Stimulated activated CD4-positive, alpha-beta T cell treated with anti-CD3 and anti-CD28 coated beads, Interleukin-2, amount 100 ng/mL, for 4 hours (primary cell): ENCODE measurements at regions not wholly inside any gene's neighbourhood (a gene's known extent, or its start where the extent isn't known, plus 50 kb on each side); places are given as distances from the start of the nearest gene placed in this dataset.
"Not testable (repeated sequence)": the region's sequence is repeated elsewhere in the genome, so short reads cannot be mapped to it uniquely, and the experiment has no call there.

ENCODE experiments used
- DNase-seq: peaks from one replicate; pipeline ENCODE4 v3.0.0-alpha.2; 2020; ENCODE audit warnings: low read depth

- DNase-seq = no peak
Measured at GRCh38 chr12:7591531-7591930, 74.2 kb downstream of the APOBEC1 start.

- DNase-seq = not testable (repeated sequence)
Measured at GRCh38 chr12:7590085-7590484, 75.6 kb downstream of the APOBEC1 start.

- peak; percentile 4 for DNase-seq
Measured at GRCh38 chr12:7588742-7589329, 76.9 kb downstream of the APOBEC1 start.

- DNase-seq = not testable (repeated sequence)
Measured at GRCh38 chr12:7584137-7584536, 80.6 kb upstream of the CD163 start.

GRCh38 chr12:7583471-7583870, 79.9 kb upstream of the CD163 start:
- DNase-seq = no peak

GRCh38 chr12:7582796-7583195, 79.2 kb upstream of the CD163 start:
- no peak for DNase-seq

GRCh38 chr12:7581625-7582024, 78.0 kb upstream of the CD163 start:
- no peak for DNase-seq

GRCh38 chr12:7581046-7581445, 77.5 kb upstream of the CD163 start:
- DNase-seq = no peak

GRCh38 chr12:7571257-7571656, 67.7 kb upstream of the CD163 start:
- no peak for DNase-seq

GRCh38 chr12:7557227-7557626, 53.6 kb upstream of the CD163 start:
- DNase-seq = no peak

- no peak for DNase-seq
Measured at GRCh38 chr12:7555752-7556151, 52.2 kb upstream of the CD163 start.

- not testable (repeated sequence) for DNase-seq
Measured at GRCh38 chr12:7554831-7555230, 51.3 kb upstream of the CD163 start.
